ENCODE measurements at regions not wholly inside any gene's neighbourhood (a gene's known extent, or its start where the extent isn't known, plus 50 kb on each side); places are given as distances from the start of the nearest gene placed in this dataset.

- TF ChIP-seq SMC3 (IDR thresholded peaks at IDR 0.05; ENCODE audit: low read depth, low read length) (no peak), MXI1 (IDR thresholded peaks at IDR 0.05; ENCODE audit: borderline replicate concordance, low read depth, low read length) (no peak)
Observed at GRCh38 chr18:55866886-55867285, 278.9 kb upstream of the TCF4 start.

Data from IMR-90 (cell line).